HepG2 (cell line): ENCODE measurements at regions not wholly inside any gene's neighbourhood (a gene's known extent, or its start where the extent isn't known, plus 50 kb on each side); places are given as distances from the start of the nearest gene placed in this dataset.

ENCODE experiments used
- ATAC-seq: fragments of 200-7000 bp; cut with Tn5 transposase; 3 replicates; pipeline ENCODE4 v1.9.1; 2020; ENCODE audit warnings: mild to moderate bottlenecking, moderate library complexity
- BruUV-seq: library from RNA; stranded (reverse); fragments of 400-500 nt; replicated peaks from 2 replicates; lab custom pipeline; 2021; lab: Mats Ljungman, UMichigan
- CTCF ChIA-PET: fragments of 300-600 bp; formaldehyde crosslinking; extraction: SDS; loops from one replicate; lab custom pipeline; 2021; ENCODE audit warnings: low total read pairs, inconsistent platforms, low intra/inter-chr PET ratio; lab: Yijun Ruan, JAX
- POLR2A ChIA-PET: fragments of 350-600 bp; sonication (Branson Sonifier 250); formaldehyde crosslinking; loops from one replicate; lab custom pipeline; 2020; ENCODE audit warnings: antibody characterized with exemption, inconsistent platforms; lab: Yijun Ruan, JAX
- DNase-seq: peaks from one replicate; pipeline ENCODE4 v3.0.0-alpha.2; 2015; ENCODE audit warnings: low spot score
- FAIRE-seq: peaks from 3 replicates; lab custom pipeline; 2011; peaks lifted over from hg19 to GRCh38; lab: Jason Lieb, UNC
- H2AFZ ChIP-seq: one replicate; pipeline ENCODE4 v1.6.1; 2011; ENCODE audit warnings: low read length, inconsistent platforms
- H3K27ac ChIP-seq: fragments of 300-600 bp; 3 replicates; pipeline ENCODE4 v1.8.0; 2011; ENCODE audit warnings: mixed run types, mild to moderate bottlenecking, mixed read lengths, low read length, inconsistent platforms; ENCODE audit not compliant: insufficient read depth; ENCODE audit errors: extremely low read length
- H3K27me3 ChIP-seq, 2 experiments: fragments of 200-600 bp in 1 of 2; 2 replicates in 1 of 2; 3 replicates in 1 of 2; pipeline versions ENCODE4 v1.6.0 to v1.8.0; 2011; ENCODE audit warnings: low read length in 2 of 2, mild to moderate bottlenecking in 2 of 2, moderate library complexity in 2 of 2, inconsistent platforms in 1 of 2; ENCODE audit not compliant: insufficient read depth in 2 of 2, control insufficient read depth in 1 of 2
- H3K36me3 ChIP-seq, 2 experiments: fragments of 200-600 bp in 1 of 2; replicated peaks in 1 of 2; 2 replicates in 1 of 2; 3 replicates in 1 of 2; pipeline versions ENCODE4 v1.5.1 to v1.8.0; 2011; ENCODE audit warnings: low read length in 2 of 2, inconsistent platforms in 1 of 2; ENCODE audit not compliant: insufficient read depth in 2 of 2, control insufficient read depth in 1 of 2
- H3K4me1 ChIP-seq: 2 replicates; pipeline ENCODE4 v1.5.1; 2012; ENCODE audit warnings: low read length, inconsistent platforms; ENCODE audit not compliant: insufficient read depth
- H3K4me2 ChIP-seq: 2 replicates; pipeline ENCODE4 v1.6.0; 2011; ENCODE audit warnings: low read depth, low read length, inconsistent platforms
- H3K4me3 ChIP-seq, 3 experiments: fragments of 200-600 bp in 1 of 3; sonication (generic), shearing (Covaris generic) in 1 of 3; replicated peaks in 1 of 3; 2 replicates each; pipeline ENCODE4 v1.5.1; 2011 to 2016; ENCODE audit warnings: low read length in 3 of 3, inconsistent platforms in 2 of 3, low read depth in 2 of 3, mild to moderate bottlenecking in 2 of 3, control low read depth in 1 of 3, mixed read lengths in 1 of 3; ENCODE audit not compliant: insufficient read depth in 1 of 3
- H3K79me2 ChIP-seq: one replicate; pipeline ENCODE4 v1.6.1; 2011; ENCODE audit warnings: low read length, inconsistent platforms; ENCODE audit not compliant: insufficient read depth
- H3K9ac ChIP-seq: 2 replicates; pipeline ENCODE4 v1.6.0; 2011; ENCODE audit warnings: mild to moderate bottlenecking, low read depth, low read length, inconsistent platforms; ENCODE audit not compliant: insufficient read depth
- H3K9me3 ChIP-seq: 2 replicates; pipeline ENCODE4 v1.5.1; 2012; ENCODE audit warnings: mild to moderate bottlenecking, low read length
- H4K20me1 ChIP-seq: 2 replicates; pipeline ENCODE4 v1.6.0; 2011; ENCODE audit warnings: inconsistent platforms, mild to moderate bottlenecking, low read length, moderate library complexity; ENCODE audit not compliant: insufficient read depth
- ATRX ChIP-seq: sonication (generic); formaldehyde crosslinking; IDR thresholded peaks from 2 replicates; pipeline ENCODE4 v1.4.0; 2020; ENCODE audit warnings: missing genetic modification reagents, borderline replicate concordance
- FOXO4 ChIP-seq: sonication (generic); formaldehyde crosslinking; conservative IDR thresholded peaks from 2 replicates; pipeline ENCODE4 v1.8.1; 2023; ENCODE audit warnings: missing genetic modification reagents
- REST ChIP-seq, 2 experiments: IDR thresholded peaks; 2 replicates each; pipeline ENCODE4 v1.6.1; 2011 to 2012; ENCODE audit warnings: low read length in 2 of 2, borderline replicate concordance in 1 of 2, low read depth in 1 of 2, mild to moderate bottlenecking in 1 of 2, moderate library complexity in 1 of 2
- RFXAP ChIP-seq: sonication (generic); formaldehyde crosslinking; IDR thresholded peaks from 2 replicates; pipeline ENCODE4 v1.4.0; 2020; ENCODE audit warnings: missing genetic modification reagents, borderline replicate concordance
- ZMYM2 ChIP-seq: sonication (generic); formaldehyde crosslinking; IDR thresholded peaks from 2 replicates; pipeline ENCODE4 v1.8.0; 2022; ENCODE audit warnings: mild to moderate bottlenecking, missing genetic modification reagents
- ZNF326 ChIP-seq: sonication (generic); formaldehyde crosslinking; IDR thresholded peaks from 2 replicates; pipeline ENCODE4 v1.4.0; 2020; ENCODE audit warnings: missing genetic modification reagents, borderline replicate concordance
- in situ Hi-C: cut with HindIII; loops from 2 replicates; pipeline ENCODE4 v1.10.0; 2017; ENCODE audit warnings: low pct_unique_long_range_greater_than_20kb; ENCODE audit not compliant: extremely low pct_ligation_motif_present
- intact Hi-C: fragments of 100-400 bp; cut with micrococcal nuclease; formaldehyde crosslinking; loops from one replicate; pipeline ENCODE4 v1.10.0; 2022; ENCODE audit not compliant: unreplicated experiment

- Histone ChIP-seq H2AFZ (no peak overlapping the region), H3K27ac (no peak overlapping the region), H3K9me3 (peaks cover 39% of the 10 kb centered on the region), H3K9ac (no peak overlapping the region), H4K20me1 (no peaks in the 10 kb centered on the region), H3K27me3 (no peaks in the 10 kb centered on the region), H3K36me3 (no peaks in the 10 kb centered on the region), H3K79me2 (no peaks in the 10 kb centered on the region), H3K4me1 (no peaks in the 10 kb centered on the region), H3K4me2 (no peak overlapping the region), H3K4me3 (no peak overlapping the region)
- DNase-seq (no peak), FAIRE-seq (no peak), ATAC-seq (no peak)
- in situ Hi-C loops, result no loop called here
- ChIA-PET POLR2A (no interaction called here), CTCF (no interaction called here)
- no TSS peak for BruUV-seq
- TF ChIP-seq RFXAP (CRISPR knock-in tag) (no peak), ZMYM2 (no peak), ZNF326 (CRISPR knock-in tag) (no peak), ATRX (CRISPR knock-in tag) (no peak), FOXO4 (CRISPR knock-in tag) (no peak), REST (IDR thresholded peaks at IDR 0.05; ENCODE audit: borderline replicate concordance in 1 of 2, low read depth in 1 of 2, low read length in 2 of 2) (no peak)
- intact Hi-C loops, result no loop called here
Observed at GRCh38 chr12:83313827-83314226, 627.1 kb downstream of the TMTC2 start.
